NCI-H1417 treated with DMSO at 0.1 percent for 48 hours (cell line): ENCODE measurements at regions not wholly inside any gene's neighbourhood (a gene's known extent, or its start where the extent isn't known, plus 50 kb on each side); places are given as distances from the start of the nearest gene placed in this dataset.
"Not testable (repeated sequence)": the region's sequence is repeated elsewhere in the genome, so short reads cannot be mapped to it uniquely, and the experiment has no call there.

Source experiments
- DNase-seq: peaks from one replicate; lab custom pipeline; 2025; lab: John Stamatoyannopoulos, UW

DNA sequence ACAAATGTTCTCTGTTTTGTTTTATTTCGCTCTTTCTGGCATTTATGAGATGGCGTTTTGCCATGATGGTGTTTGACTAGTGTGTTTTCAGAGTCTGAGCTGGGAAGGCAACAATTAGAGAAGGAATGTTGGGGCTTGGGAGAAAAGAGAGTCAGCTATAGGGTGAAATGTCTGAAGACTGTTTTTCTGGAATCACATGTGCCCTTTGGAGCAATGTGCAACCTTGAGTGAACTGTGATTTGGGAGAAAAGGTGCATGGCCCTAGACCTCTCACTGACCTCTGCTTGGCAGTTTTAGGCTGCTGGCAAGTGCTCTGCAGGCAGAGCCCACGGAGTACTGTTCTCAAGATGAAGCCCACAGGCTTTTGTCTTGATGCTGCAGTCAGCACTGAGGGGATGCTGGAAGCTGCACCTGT lies 379.9 kb upstream of the PDE3A start:
- DNase-seq: no peak

DNA sequence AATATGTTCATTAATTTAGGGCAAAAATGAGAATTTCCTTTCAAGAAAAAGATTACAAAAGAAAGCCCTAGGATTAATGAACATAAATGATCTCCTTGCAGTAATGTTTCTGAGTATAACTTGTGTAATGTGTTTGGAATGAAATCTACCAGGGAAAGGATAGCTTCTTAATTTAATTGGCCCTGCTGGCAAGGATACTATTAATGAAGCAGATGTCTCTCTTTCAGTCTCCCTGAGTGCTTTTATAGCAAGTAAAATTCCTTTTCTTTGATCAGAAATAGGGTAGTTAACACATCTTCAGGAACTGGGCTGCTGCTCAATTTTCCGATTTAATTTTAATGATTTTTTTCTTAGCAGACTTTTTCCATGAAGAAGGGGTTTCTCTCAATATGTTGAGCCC lies 379.4 kb upstream of the PDE3A start:
- DNase-seq: no peak

DNA sequence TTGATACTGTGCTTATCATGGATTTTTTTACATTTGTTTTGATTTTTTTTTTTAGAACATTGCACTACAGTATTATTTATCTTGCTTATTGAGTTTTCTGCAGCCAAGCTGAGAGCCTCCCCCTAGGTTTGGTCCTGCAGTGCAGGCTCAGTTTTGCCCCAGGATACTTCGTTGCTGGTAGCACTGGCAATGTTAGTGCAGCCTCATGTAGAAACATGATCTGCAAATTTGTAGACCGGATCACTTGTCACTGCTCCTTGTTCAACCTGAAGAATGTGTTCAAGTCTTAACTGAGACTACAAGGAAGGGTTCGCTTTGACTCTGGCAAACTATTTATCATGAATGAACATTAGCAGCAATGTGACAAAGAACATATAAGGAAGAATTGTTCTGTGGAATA lies 377.2 kb upstream of the PDE3A start:
- no peak for DNase-seq

DNA sequence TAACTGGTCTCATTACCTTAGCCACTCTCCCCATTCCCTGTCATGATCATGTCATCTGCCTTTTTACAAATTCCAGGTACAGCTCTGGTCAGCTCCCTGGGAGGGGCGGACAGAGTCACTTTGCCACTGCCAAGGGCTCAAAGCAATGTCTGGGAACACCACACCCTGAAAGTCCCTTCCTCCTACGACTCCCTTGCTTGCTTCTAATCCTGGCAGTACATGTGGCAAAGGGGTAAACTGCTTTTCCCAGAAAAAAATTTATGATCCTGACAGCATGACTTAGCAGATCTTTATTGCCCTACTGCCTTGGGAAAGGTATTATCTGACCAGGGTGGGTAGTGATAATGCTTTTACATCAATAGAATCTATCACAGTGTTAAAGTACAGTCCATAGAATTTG lies 376.0 kb upstream of the PDE3A start:
- DNase-seq: no peak

DNA sequence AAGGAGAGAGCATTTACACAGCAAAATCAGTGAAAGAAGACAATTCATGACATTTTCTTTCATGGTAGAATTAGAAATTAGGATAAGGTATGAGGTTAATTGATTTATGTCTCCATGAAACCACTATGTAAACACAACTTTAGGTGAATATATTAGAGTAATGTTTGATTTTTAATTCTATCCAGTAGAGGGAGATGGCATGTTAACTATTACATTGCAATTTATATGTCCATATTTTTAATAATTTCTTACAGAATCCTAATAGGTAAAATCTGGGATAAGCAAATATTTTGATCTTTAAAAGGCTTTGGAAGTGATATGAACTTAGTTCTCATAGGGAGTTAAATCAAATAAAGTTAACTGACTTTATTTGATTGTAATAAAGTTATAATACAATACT lies 373.4 kb upstream of the PDE3A start:
- DNase-seq: no peak

DNA sequence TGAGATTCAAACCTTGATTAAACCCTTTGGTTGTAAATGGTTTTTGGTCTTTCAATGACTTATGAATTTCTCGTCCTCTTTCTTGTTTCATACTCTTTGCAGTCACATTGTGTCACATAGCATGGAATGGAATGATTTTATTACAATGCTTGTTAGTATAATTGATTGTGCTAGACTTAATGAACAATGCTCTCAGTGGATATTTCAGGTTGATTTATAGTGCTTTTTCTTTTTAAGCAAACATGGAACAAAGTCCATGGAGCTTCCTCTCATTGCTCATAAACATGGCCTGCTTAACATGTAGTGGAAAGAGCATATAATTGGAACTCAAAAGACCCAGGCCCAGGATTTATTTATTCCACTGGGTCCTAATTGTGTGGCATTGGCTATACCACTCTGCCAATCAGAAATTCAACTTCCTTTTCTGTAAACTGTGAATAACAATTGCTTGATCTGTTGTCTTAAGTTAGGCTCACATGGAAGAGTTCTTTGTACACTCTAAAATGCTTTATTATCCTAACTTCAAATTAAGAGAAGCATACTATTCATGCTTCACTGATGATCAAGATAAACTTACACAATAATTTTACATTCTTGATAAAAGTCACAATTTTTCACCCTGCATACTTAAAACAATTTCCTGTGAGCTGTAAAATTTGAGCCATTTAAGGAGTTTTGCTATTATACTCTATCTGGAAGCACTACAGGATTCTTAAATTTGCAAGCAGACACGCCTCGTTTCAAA lies 370.5 kb upstream of the PDE3A start:
- no peak for DNase-seq

DNA sequence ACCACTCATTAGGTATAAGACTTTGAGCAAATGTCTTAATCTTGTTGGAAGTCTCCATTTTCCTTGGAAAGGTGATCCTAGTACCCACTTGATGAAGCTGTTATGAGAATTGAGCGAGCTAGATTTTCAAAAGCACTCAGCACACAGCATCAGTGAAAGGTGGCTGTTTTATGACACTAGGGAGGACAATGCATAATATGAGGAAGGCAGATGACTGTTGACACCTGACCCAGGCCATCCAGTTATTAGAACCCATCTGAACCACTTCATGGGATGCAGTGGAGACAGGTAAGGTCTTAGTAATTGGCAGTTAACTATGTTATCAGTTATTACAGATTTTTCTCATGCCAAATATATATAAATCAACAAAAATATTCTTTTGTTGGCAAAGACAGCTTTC lies 369.9 kb upstream of the PDE3A start:
- DNase-seq: no peak

DNA sequence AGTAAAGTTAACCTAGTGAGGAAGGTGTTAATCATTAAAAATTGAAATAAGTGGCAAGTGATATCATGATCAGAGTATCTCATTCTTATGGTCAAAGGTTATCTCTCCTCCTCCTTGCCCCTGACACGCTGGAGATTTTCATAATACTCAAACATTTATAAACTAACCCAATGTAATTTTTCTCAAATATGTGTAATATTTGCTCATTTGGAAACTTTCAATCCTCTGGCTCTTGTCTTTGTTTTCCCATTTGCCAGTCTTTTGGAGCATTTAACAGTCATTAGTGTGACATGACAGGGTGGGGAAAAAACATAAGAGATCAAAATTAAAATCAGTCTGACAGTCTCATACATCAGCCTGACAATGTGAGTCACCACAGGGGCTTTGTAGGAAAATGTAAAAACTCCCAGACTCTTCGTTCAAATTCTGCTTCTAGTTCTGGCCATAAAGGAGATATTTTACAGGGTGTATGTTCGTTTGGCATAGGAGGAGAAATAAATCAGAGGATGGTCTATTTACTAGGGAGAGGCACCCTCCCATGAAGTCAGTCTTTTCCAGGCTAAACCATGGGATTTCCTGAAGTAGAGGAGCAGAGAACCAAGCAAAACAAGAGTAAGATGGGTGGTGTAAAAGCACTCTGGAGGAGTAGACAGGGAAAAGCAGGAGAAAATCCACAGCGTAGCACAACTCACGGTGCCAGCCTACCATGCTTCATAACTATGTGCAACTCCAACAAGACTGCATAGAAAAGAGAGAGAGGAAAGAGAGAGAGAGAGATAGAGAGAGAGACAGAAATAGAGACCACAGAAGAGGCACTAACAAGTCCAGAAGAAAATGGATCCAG lies 369.2 kb upstream of the PDE3A start:
- no peak for DNase-seq

DNA sequence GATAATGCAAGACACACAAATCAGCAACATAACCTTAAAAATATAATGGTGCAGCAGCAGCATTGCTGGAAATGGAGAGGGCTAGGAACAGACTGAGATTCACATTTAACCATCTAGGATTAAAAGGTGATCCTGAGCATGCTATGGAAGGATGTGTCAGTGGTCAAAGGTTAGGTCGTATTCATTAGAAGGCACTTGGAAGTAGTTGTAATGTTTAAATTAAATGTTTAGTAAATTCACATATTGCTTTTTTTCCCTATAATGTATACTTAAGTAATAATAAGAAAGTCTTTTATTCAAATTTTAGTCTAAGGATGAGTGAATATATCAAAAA lies 368.6 kb upstream of the PDE3A start:
- no peak for DNase-seq

DNA sequence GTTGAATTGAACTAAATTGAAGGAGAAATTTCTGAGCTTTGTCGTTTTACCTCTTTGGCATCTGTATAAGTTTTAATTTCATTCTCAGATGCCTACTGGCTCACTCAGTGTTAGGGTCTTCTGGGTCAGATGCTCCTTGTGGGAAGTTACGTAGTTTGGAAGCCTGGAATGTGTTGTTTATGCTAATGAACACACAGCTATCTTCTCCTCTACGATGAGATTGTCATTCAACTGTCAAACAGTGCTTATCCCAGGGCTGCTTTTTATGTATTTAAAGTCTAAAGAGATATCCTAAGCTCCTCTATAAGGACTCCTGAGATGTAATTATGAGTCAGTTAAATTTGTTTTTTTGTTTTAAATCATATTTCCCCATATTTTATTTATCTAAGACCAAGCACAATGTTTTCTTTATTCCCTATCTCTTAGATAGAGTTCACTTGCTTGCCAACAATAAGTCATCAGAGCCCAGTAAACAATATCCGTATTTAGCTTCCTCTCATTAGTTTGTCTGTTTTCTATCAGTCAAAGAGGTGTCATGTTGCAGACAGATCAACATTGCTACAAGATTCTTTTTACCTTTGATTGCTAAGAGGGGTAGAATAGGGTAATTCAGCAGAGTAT lies 368.0 kb upstream of the PDE3A start:
- no peak for DNase-seq

DNA sequence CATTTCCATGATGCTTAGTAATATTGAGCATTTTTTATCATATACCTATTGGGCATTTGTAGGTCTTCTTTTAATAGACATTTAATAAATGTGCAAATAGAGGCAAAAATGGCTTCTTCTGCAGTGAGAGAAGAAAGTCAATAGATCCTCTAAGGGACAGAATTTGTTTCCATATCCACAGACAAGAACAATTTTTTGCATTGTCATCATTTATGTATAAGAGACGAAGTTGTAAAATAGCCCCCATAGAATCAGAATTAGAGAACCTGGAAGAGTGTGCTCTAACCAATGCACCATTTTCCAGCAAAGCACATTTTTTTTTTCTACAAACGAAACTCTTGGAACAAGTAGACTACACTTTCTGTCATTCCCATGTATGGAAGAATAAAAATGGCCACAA lies 365.1 kb upstream of the PDE3A start:
- DNase-seq: no peak

DNA sequence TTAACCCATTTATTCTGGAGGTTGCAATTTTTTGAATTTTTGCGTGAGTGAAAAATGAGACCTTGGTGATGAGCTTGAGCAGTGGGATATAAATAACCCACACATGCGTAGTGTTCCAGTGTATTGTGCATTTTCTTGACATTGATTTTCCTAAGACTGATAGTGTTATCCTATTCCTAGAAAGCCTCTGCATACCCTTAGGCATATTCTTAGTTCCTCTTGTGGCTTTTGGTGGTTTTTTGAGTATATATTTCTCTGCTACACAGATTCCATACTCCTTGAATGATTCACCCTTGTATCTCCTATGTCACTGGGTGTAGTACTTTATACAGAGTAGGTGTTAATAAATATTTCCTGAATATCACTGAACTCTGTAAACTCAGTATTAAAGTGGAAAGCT lies 363.4 kb upstream of the PDE3A start:
- DNase-seq: no peak

DNA sequence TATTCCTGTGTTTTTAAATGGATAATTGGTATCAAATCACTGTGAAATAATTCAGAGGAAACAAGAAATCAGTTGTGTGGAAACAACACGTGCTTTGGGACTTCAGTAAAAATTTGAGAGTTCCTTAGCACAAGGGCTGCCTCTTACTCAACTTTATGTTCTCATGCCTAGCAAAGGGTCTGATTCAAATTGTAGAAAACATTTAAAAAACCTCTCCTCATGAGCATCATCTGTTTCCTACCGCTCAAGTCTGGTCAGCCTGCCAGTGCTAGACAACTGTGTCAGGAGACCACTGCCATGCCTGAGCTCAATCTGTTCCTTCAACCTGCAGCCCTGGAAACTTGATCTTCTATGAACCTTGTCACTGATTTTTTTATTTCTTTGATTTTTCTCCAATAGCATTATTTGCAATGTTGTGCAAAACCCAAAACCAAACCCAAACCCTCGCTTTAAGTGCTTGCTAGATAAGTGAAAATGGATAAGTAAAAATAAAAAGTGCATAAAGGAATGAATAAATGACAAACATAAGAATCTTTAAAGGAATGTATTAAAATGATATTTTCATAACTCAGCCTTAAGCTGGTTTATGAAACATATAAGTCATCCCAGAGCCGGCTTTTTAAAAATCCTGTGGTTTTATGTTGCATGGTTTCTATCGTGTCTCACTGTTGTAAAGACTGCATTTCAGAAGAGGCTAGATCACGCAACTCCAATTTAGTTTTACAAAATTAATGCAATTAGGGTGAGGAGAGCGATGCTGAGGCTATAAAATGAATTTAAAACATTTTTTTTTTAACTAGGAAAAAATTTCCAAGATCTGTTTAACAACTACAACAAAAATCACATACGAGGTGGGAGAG lies 361.2 kb upstream of the PDE3A start:
- DNase-seq: no peak

DNA sequence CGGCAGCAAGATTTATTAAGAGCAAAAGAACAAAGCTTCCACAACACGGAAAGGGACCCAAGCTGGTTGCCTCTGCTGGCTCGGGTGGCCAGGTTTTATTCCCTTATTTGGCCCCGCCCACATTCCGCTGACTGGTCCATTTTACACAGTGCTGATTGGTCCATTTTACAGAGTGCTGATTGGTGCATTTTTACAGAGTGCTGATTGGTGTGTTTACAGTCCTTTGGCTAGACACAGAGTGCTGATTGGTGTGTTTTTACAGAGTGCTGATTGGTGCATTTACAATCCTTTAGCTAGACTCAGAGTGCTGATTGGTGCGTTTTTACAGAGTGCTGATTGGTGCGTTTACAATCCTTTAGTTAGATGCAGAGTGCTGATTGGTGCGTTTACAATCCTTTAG lies 358.4 kb upstream of the PDE3A start:
- DNase-seq: not testable (repeated sequence)

DNA sequence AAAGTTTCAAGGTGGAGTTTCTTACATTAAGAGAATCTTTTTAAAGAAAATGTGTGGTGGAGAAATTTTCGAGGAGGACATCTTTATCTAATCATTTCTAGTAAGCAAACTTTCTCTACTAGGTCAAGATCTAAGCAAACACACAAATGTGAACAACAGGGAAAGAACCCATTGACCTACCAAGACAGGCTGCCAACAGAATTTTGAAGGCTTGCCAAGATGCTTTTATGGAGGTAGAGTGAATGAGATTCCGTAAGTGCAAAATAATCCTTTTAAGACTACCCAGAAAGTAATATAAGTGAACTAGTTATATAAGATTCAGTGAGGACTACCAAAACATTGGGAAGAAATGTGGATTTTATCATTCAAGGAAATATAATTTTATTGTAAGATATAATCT lies 357.1 kb upstream of the PDE3A start:
- no peak for DNase-seq

DNA sequence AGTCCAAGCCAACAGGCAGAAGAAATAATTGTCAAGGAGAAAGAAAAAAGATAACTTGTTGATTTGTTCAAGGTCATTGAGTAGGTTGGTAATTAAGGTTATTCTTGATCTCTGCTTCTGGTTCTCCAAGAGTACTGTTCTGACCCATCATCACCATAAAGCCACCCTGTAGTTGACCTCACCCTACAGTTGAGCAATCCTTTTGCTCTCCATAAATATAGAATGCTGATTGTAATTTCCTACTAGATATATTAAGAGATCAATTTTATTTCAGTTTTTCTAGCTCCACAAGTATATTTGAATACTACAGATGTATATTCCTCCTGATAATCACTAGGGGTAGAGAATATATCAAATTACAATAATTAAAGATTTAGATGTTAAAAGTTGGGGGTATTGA lies 350.5 kb upstream of the PDE3A start:
- no peak for DNase-seq

DNA sequence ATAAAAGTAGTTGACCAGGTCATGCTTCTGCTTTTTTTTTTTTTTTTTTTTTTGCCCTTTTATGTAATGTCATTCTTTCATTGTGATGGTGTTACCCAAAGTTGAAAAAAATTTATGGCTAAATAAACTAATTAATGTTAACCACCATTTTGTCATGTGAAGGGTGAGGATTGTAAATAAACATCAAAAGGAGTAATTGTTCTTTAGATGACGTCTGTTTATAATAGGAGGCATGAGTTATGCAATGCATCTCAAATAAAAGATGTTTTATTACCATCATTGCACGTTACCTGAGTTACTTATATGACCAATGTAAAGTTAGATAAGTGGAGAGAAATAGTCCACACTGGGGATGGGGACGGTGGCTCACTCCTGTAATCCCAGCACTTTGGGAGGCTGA lies 349.9 kb upstream of the PDE3A start:
- peak; percentile 77 for DNase-seq

DNA sequence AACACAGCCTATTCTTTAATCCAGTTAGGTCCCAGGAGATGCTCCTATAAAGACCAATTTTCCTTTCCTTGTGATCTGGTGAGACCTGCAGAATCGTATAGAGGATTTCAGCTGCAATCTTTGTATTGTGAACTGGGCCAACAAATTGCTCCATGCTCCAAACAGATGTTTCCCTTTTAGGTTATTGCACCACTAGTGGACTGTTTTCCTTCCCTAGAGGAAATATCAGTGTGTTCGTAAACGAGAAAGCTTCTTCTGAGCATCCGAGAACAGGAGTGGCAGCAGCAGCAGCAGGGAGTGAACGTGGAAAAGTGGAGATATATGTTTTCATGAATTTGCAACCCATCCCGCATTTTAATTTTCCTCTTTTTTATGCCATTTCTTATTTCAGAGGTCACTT lies 344.1 kb upstream of the PDE3A start:
- no peak for DNase-seq

DNA sequence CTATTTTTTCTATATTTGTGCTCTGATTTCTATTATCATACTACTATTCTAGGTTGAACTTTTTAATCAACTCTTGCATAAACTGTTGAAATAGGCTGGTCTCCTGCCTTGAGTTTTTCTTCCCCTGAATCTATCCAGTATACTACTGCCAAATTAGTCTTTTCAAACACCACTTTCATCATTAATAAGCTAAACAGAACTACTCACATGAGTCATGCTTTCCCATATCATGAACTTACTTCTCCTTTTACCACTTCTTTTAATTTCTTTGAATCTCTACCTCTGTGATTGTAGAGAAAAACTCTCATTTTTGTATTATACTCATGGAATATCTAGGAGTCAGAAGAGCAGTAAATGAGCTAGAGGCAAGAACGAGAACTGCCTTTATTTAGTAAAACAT lies 340.3 kb upstream of the PDE3A start:
- no peak for DNase-seq

DNA sequence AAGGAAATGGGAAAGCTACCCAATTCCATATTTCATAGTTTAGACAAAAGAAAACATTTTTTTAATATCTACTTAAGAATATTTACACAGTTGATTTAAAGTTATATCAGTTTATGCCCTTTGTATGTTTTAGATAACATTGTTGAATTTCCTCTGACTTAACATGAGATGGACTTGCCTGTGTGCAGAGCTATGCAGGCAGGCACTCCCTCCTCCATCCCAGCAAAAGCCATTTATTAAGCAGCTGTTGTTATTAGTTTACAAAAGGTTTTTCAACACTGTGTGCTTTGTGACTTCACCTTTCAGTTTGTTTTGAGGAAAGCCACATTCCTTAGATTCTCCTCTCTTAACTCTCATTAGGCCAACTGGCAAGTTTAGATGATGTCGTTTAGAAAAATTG lies 337.5 kb upstream of the PDE3A start:
- DNase-seq: no peak

DNA sequence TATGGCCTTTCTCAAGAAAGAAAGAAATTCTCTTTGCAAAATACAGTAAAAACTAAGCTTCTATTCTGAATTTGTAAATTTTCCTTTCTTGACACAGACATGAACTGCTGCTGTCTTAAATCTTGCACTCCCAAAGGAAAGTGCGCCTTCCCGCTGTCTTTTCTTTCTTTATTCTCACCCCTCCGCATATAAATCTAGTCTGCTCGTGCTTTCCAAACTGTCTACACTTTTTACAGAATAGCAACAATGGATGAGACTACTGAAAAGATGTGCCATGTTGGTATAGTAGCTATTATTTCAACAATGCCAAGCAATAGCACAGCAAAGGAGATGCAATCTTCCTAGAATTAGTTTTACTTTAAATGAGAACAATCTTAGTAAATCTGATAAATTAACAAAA lies 328.8 kb upstream of the PDE3A start:
- DNase-seq: no peak

DNA sequence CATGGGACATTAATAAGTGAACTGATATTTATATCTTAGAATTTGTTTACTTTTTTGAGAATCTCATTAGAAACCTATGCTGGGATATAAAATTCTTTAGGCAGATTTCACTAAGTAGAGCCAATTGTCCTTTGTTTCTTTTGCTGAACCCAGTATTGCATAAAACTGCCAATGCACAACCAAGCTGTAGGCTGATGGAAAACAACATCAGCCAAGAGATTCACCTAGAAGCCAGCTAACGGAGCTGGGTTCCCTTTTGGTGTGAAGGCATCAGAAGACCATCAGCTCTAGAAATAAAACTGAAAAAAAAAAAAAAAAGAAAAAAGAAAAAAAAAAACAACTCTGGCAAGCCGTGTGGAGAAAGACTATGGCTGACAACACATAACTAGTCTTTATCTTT lies 328.2 kb upstream of the PDE3A start:
- no peak for DNase-seq
